Epithelial cell of proximal tubule (primary cell): ENCODE measurements at regions not wholly inside any gene's neighbourhood (a gene's known extent, or its start where the extent isn't known, plus 50 kb on each side); places are given as distances from the start of the nearest gene placed in this dataset.

ENCODE experiments used
- DNase-seq: peaks from one replicate; pipeline ENCODE4 v3.0.0-alpha.2; 2011; ENCODE audit warnings: low read depth
- H3K4me3 ChIP-seq: 2 replicates; pipeline ENCODE4 v1.5.1; 2011; ENCODE audit warnings: low read depth, mild to moderate bottlenecking, low read length
- TF ChIP-seq, protein P1 (sequence below): conservative IDR thresholded peaks from 2 replicates; pipeline ENCODE4 v1.5.1; 2012; ENCODE audit warnings: low read depth, mild to moderate bottlenecking, low read length

DNA sequence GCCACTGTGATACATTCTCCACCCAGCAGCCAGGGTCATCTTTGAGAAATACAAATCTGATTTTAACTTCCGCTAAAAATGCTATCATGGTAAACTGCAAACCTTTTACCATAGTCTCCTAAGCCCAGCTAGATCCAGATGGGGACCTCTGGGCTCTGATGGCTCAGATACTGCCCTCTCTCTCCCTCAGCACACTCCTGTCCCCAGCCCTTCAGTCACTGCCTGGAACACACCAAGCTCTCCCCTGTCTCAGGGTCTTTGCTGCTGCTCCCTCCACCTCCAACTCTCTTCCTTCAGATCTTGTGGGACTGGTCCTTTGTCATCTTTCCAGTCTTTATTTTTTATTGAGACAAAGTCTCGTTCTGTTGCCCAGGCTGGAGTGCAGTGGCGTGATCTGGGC lies 65.1 kb downstream of the SPRY4 start:
- TF ChIP-seq, protein P1, sequence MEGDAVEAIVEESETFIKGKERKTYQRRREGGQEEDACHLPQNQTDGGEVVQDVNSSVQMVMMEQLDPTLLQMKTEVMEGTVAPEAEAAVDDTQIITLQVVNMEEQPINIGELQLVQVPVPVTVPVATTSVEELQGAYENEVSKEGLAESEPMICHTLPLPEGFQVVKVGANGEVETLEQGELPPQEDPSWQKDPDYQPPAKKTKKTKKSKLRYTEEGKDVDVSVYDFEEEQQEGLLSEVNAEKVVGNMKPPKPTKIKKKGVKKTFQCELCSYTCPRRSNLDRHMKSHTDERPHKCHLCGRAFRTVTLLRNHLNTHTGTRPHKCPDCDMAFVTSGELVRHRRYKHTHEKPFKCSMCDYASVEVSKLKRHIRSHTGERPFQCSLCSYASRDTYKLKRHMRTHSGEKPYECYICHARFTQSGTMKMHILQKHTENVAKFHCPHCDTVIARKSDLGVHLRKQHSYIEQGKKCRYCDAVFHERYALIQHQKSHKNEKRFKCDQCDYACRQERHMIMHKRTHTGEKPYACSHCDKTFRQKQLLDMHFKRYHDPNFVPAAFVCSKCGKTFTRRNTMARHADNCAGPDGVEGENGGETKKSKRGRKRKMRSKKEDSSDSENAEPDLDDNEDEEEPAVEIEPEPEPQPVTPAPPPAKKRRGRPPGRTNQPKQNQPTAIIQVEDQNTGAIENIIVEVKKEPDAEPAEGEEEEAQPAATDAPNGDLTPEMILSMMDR, result no peak
- H3K4me3 ChIP-seq, result no peak overlapping the region
- no peak for DNase-seq

DNA sequence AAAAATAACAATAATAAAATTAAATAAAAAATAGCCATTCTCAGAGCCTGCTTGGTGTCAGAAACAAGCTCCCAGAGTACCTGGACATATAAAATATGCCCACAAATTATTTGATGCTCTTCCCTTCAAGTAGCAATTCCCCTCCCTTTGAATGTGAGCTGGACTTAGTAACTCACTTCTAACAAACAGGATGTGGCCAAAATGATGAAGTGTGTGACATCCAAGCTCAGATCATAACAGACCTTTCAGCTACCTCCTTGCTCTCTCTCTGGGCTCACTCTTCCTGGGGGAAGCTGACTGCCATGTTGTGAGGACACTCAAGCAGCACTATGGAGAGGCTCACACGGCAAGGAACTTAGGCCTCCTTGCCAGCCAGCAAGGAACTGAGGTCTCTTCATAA lies 69.0 kb downstream of the SPRY4 start:
- no peak overlapping the region for H3K4me3 ChIP-seq
- no peak for DNase-seq
- TF ChIP-seq, protein P1, result no peak

DNA sequence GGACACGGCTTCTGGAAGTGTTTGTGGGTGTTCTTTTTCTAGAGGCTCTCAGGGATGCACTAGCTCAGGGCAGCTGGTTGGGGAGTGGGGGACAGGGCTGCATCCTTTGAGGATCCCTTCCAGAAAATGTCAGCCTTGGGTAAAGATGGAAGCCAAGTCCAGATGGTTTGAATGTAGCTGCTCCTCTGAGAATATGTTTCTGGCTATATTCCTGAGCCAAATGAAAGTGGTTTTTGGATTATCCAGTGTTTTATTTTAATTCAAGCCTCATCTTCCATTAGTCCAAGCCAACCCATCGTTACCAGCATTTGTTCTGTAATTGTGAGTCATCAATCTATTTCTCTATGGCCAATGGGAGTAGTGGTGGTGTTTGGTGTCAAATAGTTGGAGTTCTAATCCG lies 70.4 kb downstream of the SPRY4 start:
- DNase-seq, result no peak
- TF ChIP-seq, protein P1, result no peak

DNA sequence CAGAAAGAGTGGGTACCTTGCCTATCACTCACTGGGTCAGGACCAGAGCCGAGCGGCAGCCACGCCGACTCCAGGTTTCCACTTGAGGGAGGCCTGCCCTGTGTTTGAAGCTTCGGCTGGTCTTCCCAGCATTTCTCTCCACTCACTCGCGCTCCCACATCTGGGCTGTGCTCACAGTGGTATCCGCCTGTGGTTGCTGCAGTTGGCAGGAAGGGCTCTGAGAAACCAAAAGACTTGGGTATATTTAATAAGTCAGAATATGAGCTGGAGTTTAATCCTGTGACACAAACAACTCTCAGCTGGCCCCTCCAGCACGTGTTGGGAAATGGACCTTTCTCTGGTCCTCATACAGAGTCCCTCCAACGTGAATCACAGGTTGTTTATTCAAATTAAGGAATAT lies 70.9 kb downstream of the SPRY4 start:
- DNase-seq, result no peak
- TF ChIP-seq, protein P1, result no peak
- no peak overlapping the region for H3K4me3 ChIP-seq

More for the DNA sequence above, 70.4 kb downstream of the SPRY4 start:
- no peak overlapping the region for H3K4me3 ChIP-seq

DNA sequence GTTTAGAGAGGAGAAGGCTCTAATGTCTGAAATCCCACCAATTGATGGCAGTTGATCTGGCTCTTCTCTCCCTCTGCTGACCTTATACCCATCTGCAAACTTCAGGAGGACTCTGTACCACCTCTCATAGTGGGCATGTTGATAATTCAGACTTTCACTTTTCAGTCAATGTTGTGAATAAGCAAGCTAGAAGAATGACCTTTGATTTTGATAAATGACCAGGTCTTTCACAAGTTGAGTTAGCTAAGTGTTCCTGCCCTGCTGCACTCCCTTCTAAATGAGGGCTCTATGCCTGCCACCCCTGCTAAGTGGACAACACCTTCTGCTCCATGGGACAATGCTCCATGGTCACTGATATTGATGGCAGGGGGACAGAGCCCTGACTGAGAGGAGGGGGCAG lies 74.7 kb downstream of the SPRY4 start:
- no peak for DNase-seq
- TF ChIP-seq, protein P1, result no peak
- H3K4me3 ChIP-seq, result no peak overlapping the region

DNA sequence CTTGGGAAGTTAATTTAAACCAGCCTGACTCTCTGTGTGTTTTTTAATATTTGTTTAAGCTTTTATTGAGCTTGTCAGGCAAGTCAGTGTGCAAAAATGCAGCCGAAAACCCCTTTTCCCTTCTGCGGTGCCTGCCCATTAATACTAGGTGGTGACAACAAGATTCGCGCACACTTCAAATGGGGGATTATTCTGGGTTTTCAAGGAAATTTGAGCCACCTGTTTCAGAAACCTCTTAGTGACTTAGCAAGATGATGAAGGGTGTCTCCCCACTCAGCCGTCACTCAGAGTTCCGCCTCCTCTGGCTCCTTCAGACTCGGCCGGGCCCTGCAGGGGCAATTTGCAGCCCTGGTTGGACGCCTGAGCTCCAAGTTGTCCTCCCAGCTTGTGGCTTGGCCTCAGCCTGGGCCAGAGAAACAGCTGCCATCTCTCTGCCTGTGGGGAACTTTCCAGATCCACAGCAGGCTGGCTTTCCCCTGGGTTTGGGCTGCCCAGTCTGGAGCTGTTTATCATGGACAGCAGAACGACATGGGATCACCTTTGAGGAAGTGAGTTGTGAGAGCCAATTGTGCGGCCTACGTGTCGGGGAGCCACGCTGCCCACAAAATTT lies 75.9 kb downstream of the SPRY4 start:
- TF ChIP-seq, protein P1, result no peak
- no peak overlapping the region for H3K4me3 ChIP-seq
- no peak for DNase-seq

DNA sequence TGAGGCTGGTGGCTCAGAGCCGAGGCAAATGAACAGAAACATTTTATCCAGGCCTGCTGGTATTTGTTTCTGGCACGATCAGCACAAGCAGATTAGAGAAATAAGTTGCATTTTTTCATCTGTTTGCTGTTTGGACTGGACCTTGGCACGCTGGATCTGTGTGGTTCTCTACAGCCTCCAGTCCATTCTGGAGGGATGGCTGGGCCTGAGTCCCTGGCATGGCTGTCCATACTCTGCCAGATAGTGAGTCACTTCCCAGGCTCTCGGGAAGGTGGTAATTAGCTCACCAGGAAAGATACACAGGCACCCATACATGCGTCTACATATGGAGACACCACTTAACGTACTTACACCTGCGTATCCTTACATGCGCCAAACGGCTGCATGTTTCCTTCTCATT lies 78.6 kb downstream of the SPRY4 start:
- no peak for DNase-seq
- TF ChIP-seq, protein P1, result no peak
- no peak overlapping the region for H3K4me3 ChIP-seq
